ENCODE measurements at regions not wholly inside any gene's neighbourhood (a gene's known extent, or its start where the extent isn't known, plus 50 kb on each side); places are given as distances from the start of the nearest gene placed in this dataset.
"Not testable (repeated sequence)": the region's sequence is repeated elsewhere in the genome, so short reads cannot be mapped to it uniquely, and the experiment has no call there.

GRCh38 chr21:31786164-31786920 lies 54.4 kb upstream of the SCAF4 start:
- TF ChIP-seq CTCF (IDR thresholded peaks at IDR 0.05) = no peak
- H3K4me1 ChIP-seq (ENCODE audit: control insufficient read depth in 1 of 2, low read depth in 2 of 2) = peaks cover 0 to 7% of the 10 kb centered on the region in 2 donors
- no peaks in the 10 kb centered on the region for H3K27me3 ChIP-seq (replicated peaks; ENCODE audit: insufficient read depth)
- no peak overlapping the region for H3K4me3 ChIP-seq
- ATAC-seq (ENCODE audit: insufficient number of reproducible peaks, low FRiP score, low read depth) (no peak), DNase-seq (ENCODE audit: low spot score) (no peak)
- H3K27ac ChIP-seq = no peak overlapping the region
- H3K36me3 ChIP-seq = no peaks in the 10 kb centered on the region
- no peaks in the 10 kb centered on the region for H3K9me3 ChIP-seq

- not testable (repeated sequence) for H3K27me3 ChIP-seq (replicated peaks; ENCODE audit: insufficient read depth); H3K4me3 ChIP-seq; H3K27ac ChIP-seq; H3K36me3 ChIP-seq; H3K9me3 ChIP-seq; ATAC-seq (ENCODE audit: insufficient number of reproducible peaks, low FRiP score, low read depth); H3K4me1 ChIP-seq (ENCODE audit: control insufficient read depth in 1 of 2, low read depth in 2 of 2); DNase-seq (ENCODE audit: low spot score)
- peak; percentile 73 for TF ChIP-seq CTCF (IDR thresholded peaks at IDR 0.05)
Measured at GRCh38 chr21:31785237-31786163, 53.6 kb upstream of the SCAF4 start.

- DNase-seq (ENCODE audit: low spot score) = peak; percentile 21
- no peak for ATAC-seq (ENCODE audit: insufficient number of reproducible peaks, low FRiP score, low read depth)
- Histone ChIP-seq H3K36me3 (no peaks in the 10 kb centered on the region), H3K4me1 (ENCODE audit: control insufficient read depth in 1 of 2, low read depth in 2 of 2) (peaks cover 0 to 8% of the 10 kb centered on the region in 2 donors), H3K27ac (no peak overlapping the region), H3K4me3 (no peak overlapping the region), H3K27me3 (replicated peaks; ENCODE audit: insufficient read depth) (no peaks in the 10 kb centered on the region), H3K9me3 (no peaks in the 10 kb centered on the region)
- no peak for TF ChIP-seq CTCF (IDR thresholded peaks at IDR 0.05)
Measured at GRCh38 chr21:31781737-31782136, 49.8 kb upstream of the SCAF4 start.
